ES-I3 (cell line): ENCODE measurements at regions not wholly inside any gene's neighbourhood (a gene's known extent, or its start where the extent isn't known, plus 50 kb on each side); places are given as distances from the start of the nearest gene placed in this dataset.
A peak's percentile ranks its signal among the peaks of the same experiment; 100 is the strongest.
"Not testable (repeated sequence)": the region's sequence is repeated elsewhere in the genome, so short reads cannot be mapped to it uniquely, and the experiment has no call there.

Source experiments
- H3K36me3 ChIP-seq: 2 replicates; pipeline ENCODE4 v1.6.1; 2013; ENCODE audit warnings: mild to moderate bottlenecking, low read length, control low read depth, moderate library complexity; ENCODE audit not compliant: insufficient read depth
- H3K4me1 ChIP-seq: 2 replicates; pipeline ENCODE4 v1.6.1; 2013; ENCODE audit warnings: mild to moderate bottlenecking, control low read depth, low read length; ENCODE audit not compliant: insufficient read depth
- H3K9ac ChIP-seq: 2 replicates; pipeline ENCODE4 v1.6.1; 2013; ENCODE audit warnings: low read depth, mild to moderate bottlenecking, low read length, moderate library complexity
- H3K9me3 ChIP-seq: 2 replicates; pipeline ENCODE4 v1.6.1; 2013; ENCODE audit warnings: mild to moderate bottlenecking, low read length, moderate library complexity; ENCODE audit not compliant: control insufficient read depth, insufficient read depth

DNA sequence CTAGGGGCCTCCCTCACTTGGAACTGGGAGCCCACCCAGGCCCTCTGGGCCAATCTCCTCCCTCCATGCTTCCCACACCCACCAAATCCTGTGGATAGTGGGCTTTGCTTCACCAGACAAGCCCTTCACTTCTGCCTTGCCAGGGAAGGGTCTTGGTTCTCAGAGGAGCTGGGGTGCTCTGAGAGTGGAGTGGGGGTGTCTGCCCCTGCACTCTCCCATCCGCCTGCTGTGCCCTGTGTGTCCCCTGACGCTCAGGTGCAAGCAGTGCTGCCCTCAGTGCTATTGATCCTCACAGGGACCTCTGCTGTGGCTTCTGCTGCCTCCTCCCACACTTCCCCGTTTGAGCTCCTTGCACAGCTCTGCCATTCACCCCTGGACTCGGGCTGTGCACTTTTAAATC, 117.3 kb upstream of the NKX1-1 start:
- H3K9me3 ChIP-seq: no peaks in the 10 kb centered on the region
- no peaks in the 10 kb centered on the region for H3K4me1 ChIP-seq
- no peak overlapping the region for H3K9ac ChIP-seq
- H3K36me3 ChIP-seq: no peaks in the 10 kb centered on the region

- no peaks in the 10 kb centered on the region for H3K4me1 ChIP-seq
- no peak overlapping the region for H3K9ac ChIP-seq
- no peaks in the 10 kb centered on the region for H3K9me3 ChIP-seq
- no peaks in the 10 kb centered on the region for H3K36me3 ChIP-seq
Observed at GRCh38 chr4:1523033-1523432, 116.8 kb upstream of the NKX1-1 start.

- H3K36me3 ChIP-seq: no peaks in the 10 kb centered on the region
- H3K4me1 ChIP-seq: no peaks in the 10 kb centered on the region
- H3K9me3 ChIP-seq: no peaks in the 10 kb centered on the region
- H3K9ac ChIP-seq: no peak overlapping the region
Observed at GRCh38 chr4:1522606-1523005, 116.4 kb upstream of the NKX1-1 start.

DNA sequence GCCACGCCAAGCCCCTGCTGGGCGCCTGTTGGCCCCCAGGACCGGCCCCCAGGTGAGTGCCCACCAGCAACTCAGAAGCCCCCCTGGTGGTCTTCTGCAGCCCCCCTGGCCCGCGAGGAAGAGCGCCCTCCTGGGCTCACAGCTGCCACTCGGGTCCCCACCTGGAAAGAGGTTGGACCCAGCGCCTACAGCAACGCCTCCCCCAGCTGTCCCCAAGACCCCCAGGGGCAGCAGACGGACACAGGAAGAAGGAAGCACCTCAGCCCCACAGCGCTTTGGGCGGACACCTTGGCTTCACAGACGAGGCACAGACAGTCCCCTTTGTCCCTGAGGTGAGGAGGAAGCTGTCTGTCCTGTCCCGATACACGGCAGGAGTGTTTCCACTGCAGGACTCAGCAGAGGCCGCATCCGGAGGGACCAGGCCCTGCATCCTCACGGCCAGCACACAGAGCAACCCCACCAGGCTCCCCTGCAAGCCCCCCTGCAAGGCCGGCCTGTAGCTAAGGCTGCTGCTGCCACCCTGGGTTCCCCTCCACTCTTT, 115.6 kb upstream of the NKX1-1 start:
- Histone ChIP-seq H3K9me3 (no peaks in the 10 kb centered on the region), H3K4me1 (no peaks in the 10 kb centered on the region), H3K36me3 (no peaks in the 10 kb centered on the region), H3K9ac (no peak overlapping the region)

GRCh38 chr4:1520795-1521576, 114.7 kb upstream of the NKX1-1 start:
- H3K9me3 ChIP-seq, H3K36me3 ChIP-seq, H3K4me1 ChIP-seq: not testable (repeated sequence)
- peak overlapping the region; percentile 50; the same call in 1 of the 2 replicates for H3K9ac ChIP-seq

GRCh38 chr4:1519787-1520661, 113.8 kb upstream of the NKX1-1 start:
- Histone ChIP-seq H3K4me1 (no peaks in the 10 kb centered on the region), H3K9ac (no peak overlapping the region), H3K36me3 (no peaks in the 10 kb centered on the region), H3K9me3 (no peaks in the 10 kb centered on the region)

DNA sequence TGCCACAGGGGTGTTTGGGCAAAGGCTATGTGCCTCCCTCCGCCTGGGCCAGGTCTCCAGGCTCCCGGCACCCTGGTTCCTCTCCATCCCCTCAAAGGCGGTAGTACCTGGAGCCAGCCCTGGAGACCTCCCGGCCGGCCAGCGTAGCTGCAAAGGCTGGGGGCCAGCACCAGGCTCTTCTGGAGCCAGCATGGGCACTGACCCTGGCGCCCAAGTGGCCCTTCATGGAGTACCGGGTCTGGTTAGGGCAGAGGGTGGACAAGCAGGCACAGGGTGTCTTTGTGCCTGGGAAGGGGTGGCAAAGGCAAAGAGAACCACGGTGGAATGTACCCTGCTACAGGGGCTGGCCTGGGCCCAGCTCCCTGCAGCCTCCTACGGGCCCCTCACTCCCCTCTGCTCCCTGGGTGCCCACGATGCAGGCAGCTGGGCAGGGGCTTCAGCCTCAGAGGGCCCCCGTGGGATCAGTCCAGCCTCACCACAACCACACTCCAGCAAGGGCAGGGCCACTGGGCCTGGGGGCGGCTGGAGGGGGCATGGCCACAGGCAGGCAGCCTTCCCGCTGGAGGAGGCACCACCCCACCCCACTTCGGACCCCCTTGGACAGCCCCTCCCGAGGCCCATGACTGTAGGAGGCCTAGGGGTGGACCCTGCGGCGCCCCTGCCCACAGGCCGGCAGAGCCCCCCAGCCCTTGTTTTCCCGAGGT, 112.9 kb upstream of the NKX1-1 start:
- Histone ChIP-seq H3K36me3 (no peaks in the 10 kb centered on the region), H3K9ac (no peak overlapping the region), H3K9me3 (no peaks in the 10 kb centered on the region), H3K4me1 (no peaks in the 10 kb centered on the region)

GRCh38 chr4:1517592-1518411, 111.6 kb upstream of the NKX1-1 start:
- Histone ChIP-seq H3K9ac (no peak overlapping the region), H3K9me3 (no peaks in the 10 kb centered on the region)

DNA sequence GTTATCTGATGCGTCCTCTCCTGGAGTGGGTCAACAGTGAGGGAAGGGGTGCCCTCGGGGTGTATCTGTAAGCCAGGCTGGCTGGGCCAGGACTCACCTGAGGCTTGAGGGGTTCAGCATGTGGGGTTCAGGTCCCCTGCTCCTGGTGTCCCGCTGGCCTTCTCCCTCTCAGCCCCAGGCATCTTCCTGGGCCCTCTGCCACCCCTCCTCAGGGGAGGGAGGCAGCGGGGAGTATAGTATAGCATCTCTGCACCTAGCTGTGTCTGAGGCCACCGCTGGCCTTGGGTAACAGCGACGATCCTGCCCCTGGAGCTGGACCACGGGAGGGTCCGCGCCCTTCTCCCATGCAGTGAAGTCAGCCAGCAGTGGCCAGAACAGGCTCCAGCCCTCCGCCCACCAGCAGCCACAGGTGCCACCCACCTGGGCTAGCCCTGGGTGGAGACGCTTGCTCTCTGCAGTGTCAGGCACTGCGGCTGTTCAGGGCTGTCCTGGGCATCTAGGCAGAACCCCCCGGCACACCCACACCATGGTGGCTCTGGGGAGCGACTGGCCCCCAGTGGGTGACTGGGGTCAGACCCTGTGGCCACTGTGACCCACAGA, 110.7 kb upstream of the NKX1-1 start:
- no peaks in the 10 kb centered on the region for H3K4me1 ChIP-seq
- no peaks in the 10 kb centered on the region for H3K36me3 ChIP-seq
- H3K9ac ChIP-seq: no peak overlapping the region
- H3K9me3 ChIP-seq: no peaks in the 10 kb centered on the region

More at GRCh38 chr4:1517592-1518411, 111.6 kb upstream of the NKX1-1 start:
- Histone ChIP-seq H3K4me1 (no peaks in the 10 kb centered on the region), H3K36me3 (no peaks in the 10 kb centered on the region)

GRCh38 chr4:1516261-1516660, 110.0 kb upstream of the NKX1-1 start:
- H3K9me3 ChIP-seq: no peaks in the 10 kb centered on the region
- no peaks in the 10 kb centered on the region for H3K36me3 ChIP-seq
- H3K9ac ChIP-seq: no peak overlapping the region
- no peaks in the 10 kb centered on the region for H3K4me1 ChIP-seq

DNA sequence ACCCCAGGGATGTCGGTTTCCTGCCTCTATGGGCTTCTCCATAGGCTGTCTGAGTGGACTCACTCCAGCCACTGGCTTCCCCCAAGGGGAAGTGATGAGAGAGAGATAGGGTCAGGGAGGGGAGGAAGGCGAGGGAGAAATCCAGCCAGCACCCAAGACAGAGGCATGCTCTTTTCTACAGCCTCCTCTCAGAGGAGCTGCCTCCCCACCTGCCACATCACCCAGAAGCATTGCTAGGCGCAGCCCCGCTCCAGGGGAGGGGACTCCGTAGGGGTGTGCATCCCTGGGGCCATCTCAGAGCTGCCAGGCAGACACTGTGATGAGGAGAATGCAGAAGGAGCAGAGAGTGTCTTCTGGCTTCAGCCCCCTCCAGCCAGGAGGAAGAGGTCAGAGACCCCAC, 109.5 kb upstream of the NKX1-1 start:
- Histone ChIP-seq H3K9ac (no peak overlapping the region), H3K4me1 (no peaks in the 10 kb centered on the region), H3K9me3 (no peaks in the 10 kb centered on the region), H3K36me3 (no peaks in the 10 kb centered on the region)

- H3K4me1 ChIP-seq: no peaks in the 10 kb centered on the region
- no peaks in the 10 kb centered on the region for H3K36me3 ChIP-seq
- no peak overlapping the region for H3K9ac ChIP-seq
- no peaks in the 10 kb centered on the region for H3K9me3 ChIP-seq
Observed at GRCh38 chr4:1515156-1515555, 108.9 kb upstream of the NKX1-1 start.

DNA sequence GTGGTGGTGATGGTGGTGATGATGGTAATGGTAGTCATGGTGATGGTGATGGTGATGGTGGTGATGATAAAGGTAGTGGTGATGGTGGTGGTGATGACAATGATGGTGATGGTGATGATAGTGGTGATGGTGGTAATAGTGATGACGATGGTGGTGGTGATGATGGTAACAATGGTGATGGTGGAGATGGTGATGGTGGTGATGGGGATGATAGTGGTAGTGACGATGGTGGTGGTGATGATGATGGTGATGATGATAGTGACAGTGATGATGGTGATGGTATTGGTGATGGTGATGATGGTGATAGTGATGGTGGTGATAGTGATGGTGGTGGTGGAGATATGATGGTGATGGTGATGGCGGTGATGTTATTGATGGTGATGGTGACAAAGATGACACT, 108.4 kb upstream of the NKX1-1 start:
- Histone ChIP-seq H3K36me3 (no peaks in the 10 kb centered on the region), H3K4me1 (no peaks in the 10 kb centered on the region), H3K9ac (no peak overlapping the region), H3K9me3 (no peaks in the 10 kb centered on the region)
